SK-N-SH (cell line): ENCODE measurements at regions not wholly inside any gene's neighbourhood (a gene's known extent, or its start where the extent isn't known, plus 50 kb on each side); places are given as distances from the start of the nearest gene placed in this dataset.

Experiments used
- CTCF ChIA-PET: fragments of 300-600, 350-600 bp; formaldehyde crosslinking; extraction: SDS; loops from one replicate; lab custom pipeline; 2021; lab: Yijun Ruan, JAX
- POLR2A ChIA-PET: fragments of 350-600 bp; sonication (Branson Sonifier 250); formaldehyde crosslinking; extraction: SDS; loops from one replicate; lab custom pipeline; 2020; ENCODE audit warnings: antibody characterized with exemption, inconsistent platforms; lab: Yijun Ruan, JAX
- DNase-seq: peaks from one replicate; pipeline ENCODE4 v3.0.0; 2012
- H2AFZ ChIP-seq: fragments of 200-600 bp; sonication (generic); 2 replicates; pipeline ENCODE4 v1.8.1; 2016; ENCODE audit warnings: antibody characterized with exemption, mild to moderate bottlenecking, low read depth
- H3F3A ChIP-seq: fragments of 200-600 bp; sonication (generic); replicated peaks from 2 replicates; pipeline ENCODE3; 2016; ENCODE audit warnings: antibody characterized with exemption, mild to moderate bottlenecking; ENCODE audit not compliant: insufficient read depth
- H3K27ac ChIP-seq, 2 experiments: fragments of 200-500 bp in 1 of 2; fragments of 200-600 bp in 1 of 2; sonication (Bioruptor generic) in 1 of 2; sonication (generic), shearing (Covaris generic) in 1 of 2; 2 replicates each; pipeline versions ENCODE4 v1.5.1 to v1.6.1; 2014 to 2016; ENCODE audit warnings: low read depth in 2 of 2, inconsistent platforms in 1 of 2, low read length in 1 of 2, mild to moderate bottlenecking in 1 of 2, mixed read lengths in 1 of 2
- H3K27me3 ChIP-seq: fragments of 200-600 bp; sonication (generic), shearing (Covaris generic); 2 replicates; pipeline ENCODE4 v1.6.1; 2016; ENCODE audit warnings: mixed run types; ENCODE audit not compliant: insufficient read depth
- H3K36me3 ChIP-seq, 2 experiments: fragments of 200-500 bp in 1 of 2; fragments of 200-600 bp in 1 of 2; sonication (Bioruptor generic) in 1 of 2; sonication (generic) in 1 of 2; replicated peaks in 1 of 2; 2 replicates each; pipeline versions ENCODE3 to v1.5.1; 2014 to 2016; ENCODE audit warnings: low read length in 1 of 2, mild to moderate bottlenecking in 1 of 2; ENCODE audit not compliant: insufficient read depth in 2 of 2, control insufficient read depth in 1 of 2
- H3K4me1 ChIP-seq, 2 experiments: fragments of 200-500 bp in 1 of 2; fragments of 200-600 bp in 1 of 2; sonication (Bioruptor generic) in 1 of 2; sonication (generic), shearing (Covaris generic) in 1 of 2; 2 replicates each; pipeline versions ENCODE4 v1.5.1 to v1.6.1; 2014 to 2016; ENCODE audit warnings: low read depth in 1 of 2, low read length in 1 of 2, mixed run types in 1 of 2; ENCODE audit not compliant: insufficient read depth in 2 of 2, control insufficient read depth in 1 of 2
- H3K4me2 ChIP-seq: fragments of 200-600 bp; sonication (generic), shearing (Covaris generic); 2 replicates; pipeline ENCODE4 v1.6.1; 2017; ENCODE audit warnings: mixed run types
- H3K4me3 ChIP-seq, 2 experiments: fragments of 200-500 bp in 1 of 2; fragments of 200-600 bp in 1 of 2; sonication (Bioruptor generic) in 1 of 2; sonication (generic), shearing (Covaris generic) in 1 of 2; 2 replicates each; pipeline versions ENCODE4 v1.5.1 to v1.8.1; 2014 to 2016; ENCODE audit warnings: low read depth in 2 of 2, inconsistent platforms in 1 of 2, low read length in 1 of 2, mild to moderate bottlenecking in 1 of 2, mixed read lengths in 1 of 2, moderate library complexity in 1 of 2
- H3K79me2 ChIP-seq: fragments of 200-600 bp; sonication (generic); 2 replicates; pipeline ENCODE4 v1.8.1; 2017; ENCODE audit warnings: mild to moderate bottlenecking; ENCODE audit not compliant: insufficient read depth
- H3K9ac ChIP-seq: fragments of 200-600 bp; sonication (generic); 2 replicates; pipeline ENCODE4 v1.6.1; 2017; ENCODE audit warnings: mixed run types
- H3K9me2 ChIP-seq: fragments of 200-600 bp; sonication (generic); 2 replicates; pipeline ENCODE4 v1.6.1; 2017; ENCODE audit warnings: mixed run types
- H3K9me3 ChIP-seq: fragments of 200-600 bp; sonication (generic); 2 replicates; pipeline ENCODE4 v1.6.1; 2017; ENCODE audit warnings: mixed run types, mild to moderate bottlenecking, moderate library complexity
- H4K20me1 ChIP-seq: fragments of 200-600 bp; sonication (generic); 2 replicates; pipeline ENCODE4 v1.6.1; 2017; ENCODE audit warnings: mild to moderate bottlenecking, mixed run types; ENCODE audit not compliant: insufficient read depth
- CTCF ChIP-seq: fragments of 200-600 bp; sonication (generic); IDR thresholded peaks from 2 replicates; pipeline ENCODE4 v1.6.1; 2017; ENCODE audit warnings: antibody characterized with exemption, mild to moderate bottlenecking, moderate library complexity
- EP300 ChIP-seq, 2 experiments: IDR thresholded peaks; 2 replicates each; pipeline versions ENCODE4 v1.4.0 to v1.6.1; 2012; ENCODE audit warnings: borderline replicate concordance in 1 of 2, low read depth in 1 of 2, low read length in 1 of 2
- FOSL2 ChIP-seq: IDR thresholded peaks from 2 replicates; pipeline ENCODE4 v1.4.0; 2012; ENCODE audit warnings: low read depth, mild to moderate bottlenecking, moderate library complexity, borderline replicate concordance
- FOXJ3 ChIP-seq: sonication (generic); formaldehyde crosslinking; IDR thresholded peaks from 2 replicates; pipeline ENCODE4 v1.5.1; 2020; ENCODE audit warnings: mild to moderate bottlenecking, missing genetic modification reagents
- FOXM1 ChIP-seq: IDR thresholded peaks from 2 replicates; pipeline ENCODE4 v1.4.0; 2012; ENCODE audit warnings: low read depth, mild to moderate bottlenecking
- GABPA ChIP-seq: IDR thresholded peaks from 2 replicates; pipeline ENCODE4 v1.4.0; 2012; ENCODE audit warnings: low read depth, mild to moderate bottlenecking
- GATA2 ChIP-seq: sonication (generic); formaldehyde crosslinking; IDR thresholded peaks from 2 replicates; pipeline ENCODE4 v1.5.0; 2020; ENCODE audit warnings: mild to moderate bottlenecking, missing genetic modification reagents
- MEF2A ChIP-seq: IDR thresholded peaks from 2 replicates; pipeline ENCODE4 v1.4.0; 2012; ENCODE audit warnings: low read depth, borderline replicate concordance
- PBX3 ChIP-seq: IDR thresholded peaks from 2 replicates; pipeline ENCODE4; 2012
- POLR2AphosphoS5 ChIP-seq: IDR thresholded peaks from 2 replicates; pipeline ENCODE4 v1.6.1; 2012; ENCODE audit warnings: low read depth, low read length
- RFX5 ChIP-seq: IDR thresholded peaks from 2 replicates; pipeline ENCODE4 v1.6.1; 2012; ENCODE audit warnings: mild to moderate bottlenecking, improper control_type of control experiment, low read length
- RXRA ChIP-seq: IDR thresholded peaks from 2 replicates; pipeline ENCODE4 v1.4.0; 2012; ENCODE audit warnings: low read depth, mild to moderate bottlenecking, borderline replicate concordance
- SIN3A ChIP-seq: IDR thresholded peaks from 2 replicates; pipeline ENCODE4 v1.6.1; 2012; ENCODE audit warnings: low read depth, mild to moderate bottlenecking, low read length, moderate library complexity, borderline replicate concordance
- SMC3 ChIP-seq: IDR thresholded peaks from 2 replicates; pipeline ENCODE4 v1.6.1; 2012; ENCODE audit warnings: low read depth, low read length, improper control_type of control experiment
- TAF1 ChIP-seq: IDR thresholded peaks from 2 replicates; pipeline ENCODE4 v1.6.1; 2012; ENCODE audit warnings: low read depth, mild to moderate bottlenecking, low read length, moderate library complexity, borderline replicate concordance
- TCF12 ChIP-seq: IDR thresholded peaks from 2 replicates; pipeline ENCODE4 v1.4.0; 2012
- WGBS: methylation state at CpG from one replicate; pipeline ENCODE4 v1.1.6; 2017; ENCODE audit warnings: low lambda C conversion rate; 5-methylcytosine and 5-hydroxymethylcytosine counted together
- TF ChIP-seq, protein P1 (sequence below): IDR thresholded peaks from 2 replicates; pipeline ENCODE4 v1.4.0; 2012; ENCODE audit warnings: low read depth, borderline replicate concordance
- TF ChIP-seq, protein P2 (sequence below): fragments of 150-350 bp; IDR thresholded peaks from 2 replicates; pipeline ENCODE4 v1.6.1; 2017; ENCODE audit warnings: antibody characterized with exemption, low read length, low read depth, borderline replicate concordance

DNA sequence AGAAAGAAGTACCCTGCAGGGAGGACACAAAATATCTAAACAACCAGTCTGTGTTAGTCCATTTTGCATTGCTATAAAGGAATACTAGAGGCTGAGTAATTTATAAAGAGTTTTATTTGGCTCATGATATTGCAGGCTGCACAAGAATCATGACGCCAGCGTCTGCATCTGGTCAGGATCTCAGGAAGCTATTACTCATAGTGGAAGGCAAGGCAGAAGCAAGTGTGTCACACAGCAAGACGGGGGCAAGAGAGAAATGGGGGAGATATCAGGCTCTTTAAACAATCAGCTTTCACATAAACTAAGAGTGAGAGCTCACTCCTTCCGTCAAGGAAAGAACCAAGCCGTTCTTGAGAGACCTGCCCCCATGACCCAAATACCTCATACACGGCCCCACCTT lies 614.8 kb downstream of the ZIC1 start (continued):
- TF ChIP-seq, protein P1, sequence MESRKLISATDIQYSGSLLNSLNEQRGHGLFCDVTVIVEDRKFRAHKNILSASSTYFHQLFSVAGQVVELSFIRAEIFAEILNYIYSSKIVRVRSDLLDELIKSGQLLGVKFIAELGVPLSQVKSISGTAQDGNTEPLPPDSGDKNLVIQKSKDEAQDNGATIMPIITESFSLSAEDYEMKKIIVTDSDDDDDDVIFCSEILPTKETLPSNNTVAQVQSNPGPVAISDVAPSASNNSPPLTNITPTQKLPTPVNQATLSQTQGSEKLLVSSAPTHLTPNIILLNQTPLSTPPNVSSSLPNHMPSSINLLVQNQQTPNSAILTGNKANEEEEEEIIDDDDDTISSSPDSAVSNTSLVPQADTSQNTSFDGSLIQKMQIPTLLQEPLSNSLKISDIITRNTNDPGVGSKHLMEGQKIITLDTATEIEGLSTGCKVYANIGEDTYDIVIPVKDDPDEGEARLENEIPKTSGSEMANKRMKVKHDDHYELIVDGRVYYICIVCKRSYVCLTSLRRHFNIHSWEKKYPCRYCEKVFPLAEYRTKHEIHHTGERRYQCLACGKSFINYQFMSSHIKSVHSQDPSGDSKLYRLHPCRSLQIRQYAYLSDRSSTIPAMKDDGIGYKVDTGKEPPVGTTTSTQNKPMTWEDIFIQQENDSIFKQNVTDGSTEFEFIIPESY = peak; percentile 67; the same call in 1 of the 2 replicates
- TF ChIP-seq POLR2AphosphoS5 (peak; percentile 69; the same call in 1 of the 2 replicates), SMC3 (no peak), GABPA (no peak), PBX3 (peak; percentile 95), RXRA (peak; percentile 66; the same call in 1 of the 2 replicates), RFX5 (no peak)
- TF ChIP-seq, all 33 proteins: peak for 15

DNA sequence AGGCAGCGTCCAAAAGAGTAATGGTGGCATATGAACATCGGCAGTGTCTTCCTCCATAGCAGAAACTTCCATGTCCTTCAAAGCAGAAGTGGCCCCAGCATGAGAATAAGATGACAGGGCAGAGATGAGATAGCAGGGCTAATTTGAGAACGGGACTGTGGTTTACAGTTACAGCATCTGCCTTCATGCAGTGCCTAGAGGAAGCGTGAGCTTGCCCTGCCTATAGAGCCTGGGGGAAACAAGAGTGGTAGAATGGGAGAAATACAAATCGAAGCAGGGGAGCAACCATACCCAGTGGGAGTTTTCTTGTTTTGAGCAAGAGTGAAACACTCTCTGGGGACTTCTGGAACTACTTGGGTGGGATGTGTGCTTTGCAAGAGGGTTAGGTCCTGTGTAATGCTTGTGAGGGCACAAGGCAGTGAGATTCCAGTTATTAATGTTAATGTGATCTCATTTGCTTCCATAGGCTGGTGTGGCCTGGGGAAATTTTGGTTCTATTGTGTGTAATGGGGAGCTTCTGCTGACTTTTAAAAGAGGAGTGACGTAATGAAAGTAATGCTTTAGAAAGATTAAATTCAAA lies 616.9 kb downstream of the ZIC1 start:
- CTCF ChIA-PET = no interaction called here
- Histone ChIP-seq H2AFZ (no peak overlapping the region), H3K9me2 (no peaks in the 10 kb centered on the region), H3K4me2 (no peak overlapping the region), H3F3A (peaks cover 21% of the 10 kb centered on the region), H3K27me3 (no peaks in the 10 kb centered on the region), H3K27ac (no peak overlapping the region), H3K36me3 (no peaks in the 10 kb centered on the region), H4K20me1 (no peaks in the 10 kb centered on the region), H3K9ac (no peak overlapping the region), H3K4me3 (no peak overlapping the region), H3K4me1 (0 out of 4 replicates have a peak, but pooled peaks cover 0 to 13% of the 10 kb centered on the region in 2 experiments), H3K79me2 (no peaks in the 10 kb centered on the region), H3K9me3 (no peaks in the 10 kb centered on the region)
- POLR2A ChIA-PET = no interaction called here
- 90% methylated on average over 6 of the region's 6 CpGs for WGBS
- TF ChIP-seq, protein P2, sequence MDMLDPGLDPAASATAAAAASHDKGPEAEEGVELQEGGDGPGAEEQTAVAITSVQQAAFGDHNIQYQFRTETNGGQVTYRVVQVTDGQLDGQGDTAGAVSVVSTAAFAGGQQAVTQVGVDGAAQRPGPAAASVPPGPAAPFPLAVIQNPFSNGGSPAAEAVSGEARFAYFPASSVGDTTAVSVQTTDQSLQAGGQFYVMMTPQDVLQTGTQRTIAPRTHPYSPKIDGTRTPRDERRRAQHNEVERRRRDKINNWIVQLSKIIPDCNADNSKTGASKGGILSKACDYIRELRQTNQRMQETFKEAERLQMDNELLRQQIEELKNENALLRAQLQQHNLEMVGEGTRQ = no peak
- TF ChIP-seq PBX3 (no peak), SIN3A (no peak), GATA2 (CRISPR knock-in tag) (no peak), MEF2A (no peak), RXRA (no peak), RFX5 (no peak), FOXM1 (no peak), TCF12 (no peak), FOXJ3 (CRISPR knock-in tag) (no peak), FOSL2 (no peak), EP300 (IDR thresholded peaks at IDR 0.05; ENCODE audit: borderline replicate concordance in 1 of 2, low read depth in 1 of 2, low read length in 1 of 2) (no peak), TAF1 (no peak), CTCF (no peak)
- no peak for DNase-seq
